GM19463 (cell line): ENCODE measurements at regions not wholly inside any gene's neighbourhood (a gene's known extent, or its start where the extent isn't known, plus 50 kb on each side); places are given as distances from the start of the nearest gene placed in this dataset.

ENCODE experiments used
- ATAC-seq: cut with Tn5 transposase; IDR thresholded peaks from one replicate; pipeline ENCODE4 v1.9.1; 2021; ENCODE audit warnings: mild to moderate bottlenecking, moderate library complexity; ENCODE audit not compliant: unreplicated experiment

DNA sequence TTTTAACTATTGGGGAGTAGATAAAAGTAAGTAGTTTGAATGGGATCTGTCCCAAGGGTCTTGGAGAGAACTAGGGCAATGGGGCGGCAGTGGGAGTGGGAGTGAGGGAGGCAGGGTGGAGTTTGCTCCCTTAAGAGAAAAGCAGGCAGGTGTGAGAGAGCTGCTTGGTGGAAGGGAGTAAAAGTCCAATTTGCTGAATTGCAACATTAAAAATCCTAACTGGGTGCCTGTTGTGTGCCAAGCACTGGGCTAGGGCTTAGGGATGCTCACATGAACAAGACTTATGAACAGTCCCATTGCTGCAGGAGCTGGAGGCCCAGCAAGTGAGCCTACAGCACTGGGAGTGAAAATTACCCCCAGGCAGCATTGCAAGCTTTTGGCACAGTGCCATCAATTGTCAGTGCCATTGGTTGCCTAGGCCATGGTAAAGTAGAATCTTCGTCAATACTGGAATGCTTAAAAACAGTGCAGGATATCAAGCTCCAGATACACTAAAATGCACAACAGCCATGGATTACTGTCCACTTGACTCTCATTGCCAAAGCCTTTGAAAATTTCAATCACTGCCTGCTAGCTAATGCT is 277.7 kb upstream of the JARID2 start:
- ATAC-seq, result no peak

DNA sequence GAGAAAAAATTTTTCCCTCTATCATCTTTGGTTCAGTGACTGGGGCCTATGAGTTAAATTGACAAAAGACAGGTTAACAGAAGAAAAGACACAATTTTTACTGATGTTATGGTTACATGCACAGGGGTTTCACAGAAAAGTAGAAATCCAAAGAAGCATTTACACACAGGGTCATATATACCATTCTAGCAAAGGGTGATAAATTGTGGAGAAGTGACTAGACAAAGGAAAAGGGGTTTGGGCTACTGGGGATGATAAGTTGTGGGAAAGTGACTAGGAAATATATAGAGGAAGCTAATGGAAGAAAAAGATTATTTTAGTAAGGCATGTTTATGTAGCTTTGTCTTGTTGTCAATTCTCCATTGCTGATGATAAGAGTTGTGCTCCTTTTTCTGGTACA is 276.7 kb upstream of the JARID2 start:
- no peak for ATAC-seq

DNA sequence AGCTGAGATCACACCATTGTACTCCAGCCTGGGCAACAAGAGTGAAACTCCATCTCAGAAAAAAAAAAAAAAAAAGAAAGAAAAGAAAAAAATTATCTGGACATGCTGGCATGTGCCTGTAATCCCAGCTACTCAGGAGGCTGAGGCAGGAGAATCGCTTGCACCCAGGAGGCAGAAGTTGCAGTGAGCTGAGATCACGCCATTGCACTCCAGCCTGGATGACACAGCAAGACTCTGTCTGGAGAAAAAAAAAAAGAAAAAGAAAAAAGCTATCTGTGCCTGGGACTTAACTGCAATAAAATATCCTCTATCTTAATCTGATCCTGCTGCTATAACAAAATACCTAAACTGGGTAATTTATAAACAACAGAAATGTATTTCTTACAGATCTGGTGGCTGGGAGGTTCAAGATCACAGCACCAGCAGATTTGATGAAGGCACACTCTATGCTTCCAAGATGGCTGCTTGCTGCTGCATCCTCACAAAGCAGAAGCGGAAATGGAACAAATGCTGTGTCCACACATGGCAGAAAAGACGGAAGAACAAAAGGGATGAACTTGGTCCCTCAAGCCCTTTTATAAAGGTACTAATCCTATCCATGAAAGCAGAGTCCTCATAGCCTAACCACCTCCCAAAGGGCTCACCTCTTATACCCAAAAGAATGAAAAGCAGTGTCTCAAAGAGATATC is 273.3 kb upstream of the JARID2 start:
- no peak for ATAC-seq

DNA sequence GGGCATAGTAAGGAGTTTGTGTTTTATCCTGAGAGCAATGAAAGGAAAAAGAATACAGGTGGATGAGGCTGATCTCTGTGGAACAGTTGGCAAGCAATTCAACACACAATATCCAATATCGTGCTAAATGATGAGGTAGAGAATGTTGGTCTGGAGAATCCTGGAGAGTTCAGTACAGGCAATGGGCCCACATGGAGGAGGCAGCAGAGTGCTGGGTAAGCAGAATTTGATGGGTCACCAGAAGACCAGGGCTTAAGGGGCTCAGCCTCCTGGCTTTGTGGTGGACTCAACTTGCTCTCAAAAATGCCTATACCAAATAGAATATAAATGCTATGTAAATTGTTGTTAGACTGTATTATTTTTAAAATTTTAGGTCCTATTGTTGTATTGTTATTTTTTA is 271.5 kb upstream of the JARID2 start:
- ATAC-seq, result no peak

DNA sequence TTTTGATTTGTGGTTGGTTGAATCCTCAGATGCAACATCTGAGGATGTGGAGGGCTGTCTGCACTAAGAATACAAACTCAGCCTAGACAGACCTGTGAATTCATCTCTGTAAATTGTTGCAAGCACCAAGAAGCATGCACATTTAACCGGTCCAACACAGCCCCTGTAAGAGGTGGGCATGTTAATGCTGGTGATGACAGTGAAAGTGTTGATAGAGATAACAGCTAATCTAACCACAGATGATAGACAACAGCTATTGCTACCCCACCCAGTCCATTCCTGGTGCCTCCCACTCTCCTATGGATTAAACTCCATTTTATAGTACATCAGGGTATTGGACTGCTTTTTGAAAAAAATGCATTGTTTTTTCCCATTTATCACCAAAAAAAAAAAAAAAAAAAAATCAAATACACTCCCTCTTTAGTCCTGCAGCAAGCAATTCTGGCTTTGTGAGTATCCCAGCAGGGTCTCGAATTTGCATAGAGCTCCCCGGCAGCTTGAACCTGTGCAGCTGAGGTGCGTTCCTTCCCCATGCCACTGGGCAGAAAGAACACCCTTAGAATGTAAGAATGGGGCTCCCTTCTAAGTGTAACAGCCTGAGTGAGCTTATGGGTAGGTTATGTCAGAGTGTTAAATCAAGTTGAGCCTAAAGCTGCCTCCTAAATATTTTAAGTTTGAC is 270.9 kb upstream of the JARID2 start:
- no peak for ATAC-seq

DNA sequence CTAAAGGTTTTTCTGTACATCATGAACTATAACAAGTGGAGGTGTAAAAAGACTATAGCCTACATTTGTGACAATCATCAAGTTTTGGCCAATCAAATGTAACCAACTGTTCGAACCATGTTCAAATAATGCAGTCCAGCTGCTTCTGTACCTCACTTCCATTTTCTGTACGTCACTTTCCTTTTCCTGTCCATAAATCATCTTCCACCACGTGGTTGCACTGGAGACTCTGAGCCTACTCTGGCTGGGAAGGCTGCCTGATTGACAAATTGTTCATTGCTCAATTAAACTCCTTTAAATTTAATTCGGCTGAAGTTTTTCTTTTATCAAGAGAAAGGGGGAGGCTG is 270.4 kb upstream of the JARID2 start:
- ATAC-seq, result no peak

DNA sequence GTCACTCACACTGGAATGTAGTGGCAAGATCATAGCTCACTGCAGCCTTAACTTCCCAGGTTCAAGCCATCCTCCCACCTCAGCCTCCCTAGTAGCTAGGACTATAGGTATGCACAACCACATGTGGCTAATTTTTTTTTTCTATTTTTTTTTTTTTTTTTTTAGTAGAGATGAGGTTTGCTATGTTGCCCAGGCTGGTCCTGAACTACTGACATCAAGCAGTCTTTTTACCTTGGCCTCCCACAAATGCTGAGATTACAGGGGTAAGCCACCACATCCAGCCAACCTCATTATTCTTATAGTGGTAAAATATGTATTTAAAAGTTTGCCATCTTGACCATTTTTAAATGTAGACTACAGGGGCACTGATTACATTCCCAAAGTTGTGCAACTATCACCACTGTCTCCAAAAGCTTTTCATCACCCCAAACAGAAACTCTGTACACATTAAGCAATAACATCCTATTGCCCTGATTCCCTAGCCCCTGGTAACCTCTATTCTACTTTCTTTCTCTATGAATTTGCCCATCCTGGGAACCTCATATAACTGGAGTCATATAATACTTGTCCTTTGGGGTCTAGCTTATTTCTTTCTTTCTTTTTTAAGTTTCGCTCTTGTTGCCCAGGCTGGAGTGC is 268.0 kb upstream of the JARID2 start:
- no peak for ATAC-seq

DNA sequence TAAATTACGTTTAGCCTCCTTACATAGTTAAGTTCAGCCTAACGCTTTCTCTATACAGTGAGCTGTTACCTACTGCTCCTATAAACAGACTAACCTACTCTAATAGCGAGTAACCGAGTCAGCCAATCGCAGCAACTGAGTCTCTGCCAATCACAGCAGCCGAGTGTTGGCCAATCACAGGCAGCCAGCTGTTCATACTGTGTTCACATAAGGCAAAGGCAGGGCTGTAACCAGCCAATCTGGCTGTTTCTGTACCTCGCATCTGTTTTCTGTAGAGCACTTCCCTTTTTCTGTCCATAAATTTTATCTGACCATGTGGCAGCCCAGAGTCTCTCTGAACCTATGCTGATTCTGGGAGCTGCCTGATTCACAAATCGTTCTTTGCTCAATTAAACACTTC is 263.9 kb upstream of the JARID2 start:
- no peak for ATAC-seq

DNA sequence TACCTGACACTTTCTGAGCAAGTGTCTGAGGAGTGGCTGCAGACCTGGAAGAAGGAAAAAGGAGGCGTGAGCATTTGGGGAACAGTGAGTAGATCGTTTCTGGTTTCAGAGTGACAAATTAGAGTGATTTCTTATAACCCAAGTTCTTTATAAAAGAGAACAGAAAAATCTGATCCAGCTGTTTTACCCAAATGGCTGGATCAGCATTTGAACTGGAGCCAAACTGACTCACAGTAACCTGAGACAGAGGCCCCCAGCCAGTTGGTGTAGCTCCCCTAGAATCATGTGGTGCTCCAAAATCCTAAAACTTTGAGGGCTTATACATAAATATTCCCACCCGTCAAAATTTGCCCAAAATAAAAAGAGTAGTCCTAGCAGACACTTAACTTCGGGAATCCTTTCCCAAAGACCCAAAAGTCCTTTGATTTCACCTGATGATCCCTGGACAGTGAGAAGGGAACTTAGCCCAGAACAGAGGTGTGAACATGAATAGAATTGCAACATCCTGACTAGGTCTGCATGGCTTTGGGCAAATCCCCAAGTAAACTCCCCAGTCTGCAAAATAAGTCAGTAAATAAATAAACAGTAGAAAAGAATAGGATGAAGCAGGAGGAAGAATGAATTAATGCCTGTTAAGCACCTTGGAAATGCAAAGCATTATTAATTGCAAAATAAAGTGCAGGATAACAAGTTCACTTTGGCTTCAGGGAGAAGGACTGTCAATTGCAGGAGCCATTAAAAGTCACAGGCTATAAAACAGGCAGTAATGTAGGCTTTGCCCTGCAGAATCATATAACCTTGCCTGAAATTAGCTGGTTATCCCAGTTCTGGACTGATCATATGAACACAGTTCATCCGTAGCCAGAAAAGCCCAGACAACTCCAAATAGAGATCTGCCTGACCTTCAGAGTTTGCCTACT is 262.0 kb upstream of the JARID2 start:
- ATAC-seq, result no peak

DNA sequence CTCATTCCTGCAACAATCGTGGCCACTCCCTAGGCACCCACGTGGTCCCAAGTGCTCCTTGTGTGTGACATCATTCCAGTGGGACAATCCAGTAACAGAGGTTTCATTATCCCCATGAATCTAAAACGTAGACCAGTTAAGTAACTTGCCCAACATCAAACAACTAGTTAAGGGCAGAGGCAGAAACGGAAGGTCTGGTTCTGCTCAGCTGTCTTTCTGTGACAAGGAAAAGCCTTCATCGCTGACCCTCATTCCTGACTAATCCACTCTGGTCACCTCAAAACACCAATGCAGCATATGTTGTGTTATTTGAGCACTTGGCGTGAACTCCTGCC is 261.4 kb upstream of the JARID2 start:
- no peak for ATAC-seq

DNA sequence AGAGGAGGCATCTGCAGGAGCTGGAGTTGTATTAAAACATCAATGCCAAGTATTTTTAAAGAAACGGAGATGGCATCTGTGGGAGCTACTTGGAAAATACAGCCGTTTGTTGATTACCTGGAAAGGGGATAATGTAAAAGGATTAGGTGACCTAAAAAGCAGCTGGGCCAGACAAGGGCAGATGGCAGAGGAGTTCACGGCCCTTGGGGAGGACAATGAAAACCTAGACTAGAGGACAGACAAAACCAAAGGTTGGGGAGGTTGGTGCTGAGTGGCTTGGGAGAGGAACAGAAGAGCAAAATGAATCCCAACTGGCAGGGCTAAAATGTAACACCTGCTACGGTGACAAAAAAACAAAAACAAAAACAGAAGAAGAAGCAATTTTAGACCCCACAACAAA is 260.5 kb upstream of the JARID2 start:
- no peak for ATAC-seq

DNA sequence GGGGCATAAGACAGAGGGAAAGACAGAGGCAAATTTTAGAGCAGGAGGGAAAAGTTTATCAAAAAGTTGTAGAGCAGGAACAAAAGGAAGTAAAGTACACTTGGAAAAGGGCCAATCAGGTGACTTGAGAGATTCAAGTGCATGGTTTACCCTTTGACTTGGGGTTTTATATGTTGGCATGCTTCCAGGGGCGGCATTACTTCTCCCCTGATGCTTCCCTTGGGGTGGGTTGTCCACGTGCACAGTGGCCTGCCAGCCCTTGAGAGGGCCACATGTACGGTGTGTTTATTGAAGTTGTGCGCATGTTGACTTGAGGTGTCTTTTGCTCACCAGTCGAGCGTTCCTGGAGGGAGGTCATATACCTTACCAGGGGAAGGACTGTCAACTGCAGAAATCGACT is 259.5 kb upstream of the JARID2 start:
- no peak for ATAC-seq

DNA sequence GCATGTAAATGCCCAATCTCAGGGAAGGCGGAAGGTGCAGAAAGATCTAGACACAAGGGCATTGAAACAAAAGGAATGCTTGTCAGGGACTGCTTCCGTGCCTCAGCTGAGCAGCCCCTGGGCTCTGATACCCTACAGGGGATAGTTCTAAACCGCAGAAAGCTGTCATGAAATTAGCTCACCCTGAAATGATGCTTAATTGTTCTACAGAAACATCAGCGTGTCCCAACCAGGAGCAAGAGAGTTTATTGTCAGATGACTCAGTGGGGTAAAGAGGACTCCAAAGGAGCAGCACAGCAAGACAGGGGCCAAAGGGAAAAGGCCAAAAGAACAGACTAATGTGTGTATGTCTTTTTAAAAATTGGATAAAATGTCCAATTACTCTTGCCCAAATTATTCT is 258.4 kb upstream of the JARID2 start:
- ATAC-seq, result no peak

DNA sequence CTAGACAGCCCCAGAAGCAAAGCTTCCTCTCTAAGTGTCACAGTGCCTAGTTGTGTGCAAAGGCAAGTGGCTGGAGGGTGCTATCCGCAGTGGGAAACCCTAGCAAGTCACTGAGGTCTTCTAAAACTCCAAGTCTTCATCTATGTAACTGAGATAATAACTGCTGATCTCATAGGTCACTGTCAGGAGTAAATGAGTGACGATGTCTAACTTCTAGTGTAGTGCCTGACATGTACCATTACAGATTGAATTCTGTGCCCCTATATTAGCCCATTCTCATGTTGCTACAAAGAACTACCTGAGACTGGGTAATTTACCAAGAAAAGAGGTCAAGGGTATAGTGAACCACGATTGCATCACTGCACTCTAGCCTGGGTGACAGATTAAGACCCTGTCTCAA is 253.5 kb upstream of the JARID2 start:
- no peak for ATAC-seq

DNA sequence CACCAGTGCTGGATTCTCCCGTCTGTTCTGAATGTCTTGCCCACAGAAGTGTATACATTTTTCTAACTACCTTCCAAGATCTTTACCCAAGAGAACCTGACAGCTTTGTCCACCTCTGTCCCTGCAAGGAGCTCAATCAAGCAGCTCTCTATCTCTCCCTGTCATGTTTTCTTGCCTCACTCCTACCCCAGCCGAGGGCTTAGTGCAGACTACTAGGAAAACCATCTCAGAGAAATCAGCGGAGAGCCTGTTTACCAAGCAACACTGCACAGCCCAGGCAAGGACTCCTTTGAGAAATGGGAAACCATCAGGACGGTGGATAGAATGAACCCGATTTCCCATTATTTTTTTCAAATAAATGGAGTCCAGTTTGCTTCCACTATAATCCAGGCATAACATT is 250.7 kb upstream of the JARID2 start:
- ATAC-seq, result no peak

DNA sequence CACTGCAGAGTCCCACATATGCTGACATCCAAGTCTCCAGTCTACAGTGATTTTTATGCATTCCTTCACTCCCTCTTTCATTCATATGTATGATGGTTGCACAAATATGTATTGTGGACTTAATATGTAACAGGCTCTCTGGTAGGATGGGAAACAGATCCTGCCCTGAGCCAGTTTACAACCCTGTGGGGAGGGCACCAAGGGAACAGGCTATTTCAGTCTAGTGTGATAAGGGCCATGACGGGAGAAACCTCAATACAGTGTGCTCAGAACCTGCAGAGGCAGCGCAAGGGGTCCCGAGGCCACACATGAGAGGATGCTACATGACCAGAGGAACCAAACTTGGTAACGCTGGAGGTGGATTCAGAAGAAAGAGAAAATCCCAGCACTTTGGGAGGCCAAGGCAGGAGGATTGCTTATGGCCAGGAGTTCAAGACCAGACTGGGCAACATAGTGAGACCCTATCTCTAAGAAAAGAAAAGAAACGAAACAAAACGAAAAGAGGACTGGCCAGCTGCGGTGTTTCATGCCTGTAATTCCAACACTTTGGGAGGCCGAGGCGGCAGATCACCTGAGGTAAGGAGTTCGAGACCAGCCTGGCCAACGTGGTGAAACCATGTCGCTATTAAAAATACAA is 249.8 kb upstream of the JARID2 start:
- no peak for ATAC-seq

DNA sequence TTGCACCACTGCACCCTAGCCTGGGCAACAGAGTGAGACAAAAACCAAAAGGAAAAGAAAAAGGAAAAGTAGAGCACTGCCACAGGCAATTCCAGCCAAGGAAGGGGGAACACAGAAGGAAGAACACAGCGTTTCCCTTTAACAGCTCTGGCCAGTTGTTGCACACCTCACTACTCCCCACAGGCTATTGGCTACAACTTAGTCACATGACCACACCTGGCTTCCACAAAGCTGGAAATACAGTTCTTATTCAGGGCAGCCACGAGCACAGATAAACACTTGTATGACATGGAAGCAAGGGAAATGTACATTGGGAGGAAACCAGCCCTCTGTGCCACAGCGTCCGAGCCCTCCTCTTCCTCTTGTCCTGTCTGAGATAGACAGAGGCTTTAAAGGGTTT is 249.0 kb upstream of the JARID2 start:
- ATAC-seq, result no peak

DNA sequence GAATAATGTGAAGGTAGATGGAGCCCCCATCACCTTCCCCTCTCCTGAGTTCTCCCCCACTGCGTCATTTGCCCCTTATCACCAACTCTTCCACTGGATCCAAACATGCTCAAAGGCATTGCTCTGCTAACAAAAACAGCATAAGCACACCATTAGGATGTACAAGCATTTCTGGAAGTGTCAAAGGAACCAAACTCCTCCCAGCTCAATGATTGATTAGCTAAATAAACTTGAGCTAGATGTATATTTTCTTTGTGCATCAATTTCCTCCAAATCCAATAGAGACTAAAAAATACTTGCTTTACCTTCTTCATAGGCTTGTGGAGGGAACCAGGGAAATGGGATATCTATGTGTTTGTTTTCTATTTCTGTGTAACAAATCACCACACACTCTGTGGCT is 248.4 kb upstream of the JARID2 start:
- no peak for ATAC-seq

DNA sequence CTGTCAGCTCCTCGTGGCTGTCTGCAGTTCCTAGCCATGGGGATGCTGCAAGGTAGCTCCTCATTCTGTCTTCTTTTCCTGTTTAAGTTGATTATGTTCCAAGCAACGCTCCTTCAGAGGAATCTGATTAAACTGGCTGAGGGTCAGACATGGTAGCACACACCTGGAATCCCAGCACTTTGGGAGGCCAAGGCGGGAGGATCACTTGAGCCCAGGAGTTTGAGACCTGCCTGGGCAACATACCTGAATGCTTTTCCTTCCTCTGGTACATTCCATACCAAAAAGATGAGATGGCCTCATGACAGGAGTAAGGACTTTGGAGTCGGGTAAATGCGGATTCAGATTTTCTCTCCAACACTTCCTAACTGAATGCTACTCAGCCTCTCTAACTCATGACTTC is 246.8 kb upstream of the JARID2 start:
- no peak for ATAC-seq

DNA sequence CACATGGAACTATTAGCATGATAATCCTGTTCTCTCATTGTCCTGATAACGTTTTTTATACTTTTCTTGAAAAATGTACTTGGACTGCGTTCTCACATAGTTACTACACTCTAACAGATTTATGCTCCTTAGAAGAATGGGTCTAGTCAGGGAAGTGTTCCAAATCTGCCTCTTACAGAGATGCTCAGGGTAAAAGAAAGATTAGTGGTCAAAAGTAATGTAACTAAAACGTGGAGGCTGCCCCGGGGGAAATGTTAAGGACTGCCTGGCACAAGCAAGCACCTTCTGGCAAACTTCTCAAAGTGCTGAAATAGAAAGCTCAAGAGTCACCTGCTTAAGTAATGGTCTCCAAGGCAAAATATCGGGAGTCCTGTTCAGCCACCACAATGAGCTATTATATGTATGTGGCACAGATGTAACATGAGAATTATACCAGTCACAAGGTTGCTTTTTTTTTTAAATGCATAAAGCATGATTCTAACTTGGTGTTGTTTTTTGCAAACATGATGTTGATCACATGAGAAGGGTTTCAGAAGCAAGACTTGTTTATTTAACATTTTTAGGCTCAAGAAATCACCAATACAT is 244.5 kb upstream of the JARID2 start:
- no peak for ATAC-seq
